ENCODE measurements at regions not wholly inside any gene's neighbourhood (a gene's known extent, or its start where the extent isn't known, plus 50 kb on each side); places are given as distances from the start of the nearest gene placed in this dataset.

DNA sequence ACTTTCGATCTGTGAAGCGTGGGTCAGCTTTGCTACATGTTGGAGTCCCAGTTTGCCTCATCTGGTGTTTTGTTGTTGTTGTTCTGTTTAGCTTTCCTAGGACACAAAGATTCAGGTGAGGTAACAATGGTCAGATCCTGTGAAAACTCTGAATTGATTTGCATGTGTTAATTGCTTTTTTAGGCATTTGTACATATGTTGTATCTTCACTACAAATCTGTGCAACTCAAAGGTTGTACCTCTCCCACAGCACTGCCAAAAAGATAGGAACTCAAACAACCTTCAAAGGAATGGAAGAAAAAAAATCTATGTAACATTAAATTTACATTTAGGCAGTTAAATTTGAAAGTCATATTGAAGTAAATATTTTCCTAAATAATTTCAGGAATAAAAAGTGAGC lies 518.5 kb upstream of the TENM4 start:
- POLR2A ChIA-PET (ENCODE audit: unreplicated experiment), result no interaction called here
- BruUV-seq (replicated peaks), result no TSS peak
- H3K79me2 ChIP-seq (ENCODE audit: low read length), result no peaks in the 10 kb centered on the region

DNA sequence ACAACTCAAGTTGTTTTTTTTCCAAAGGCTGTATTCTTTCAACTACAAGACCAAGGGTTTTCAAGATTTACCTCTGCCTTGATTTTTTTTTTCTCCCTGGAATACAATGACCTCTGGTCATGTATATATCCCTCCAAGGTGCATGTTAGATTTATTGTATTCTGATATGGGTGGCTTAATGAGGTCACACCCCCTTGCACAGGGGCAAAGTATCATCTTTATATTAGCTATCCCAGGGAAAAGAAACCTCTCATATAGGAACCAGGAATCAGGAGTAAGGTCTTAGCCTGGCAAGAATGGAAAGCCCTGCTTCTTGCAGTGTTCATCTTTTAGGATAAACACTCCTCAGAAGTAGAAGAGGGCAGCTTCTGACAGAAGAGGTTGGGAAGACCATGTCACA lies 516.9 kb upstream of the TENM4 start:
- no peak overlapping the region for H3K27ac ChIP-seq (ENCODE audit: low read length)
- H3K4me3 ChIP-seq (ENCODE audit: low read length), result no peak overlapping the region
- no peak overlapping the region for H3K9ac ChIP-seq (ENCODE audit: low read length)
- no peak for DNase-seq
- H2AFZ ChIP-seq (ENCODE audit: low read length), result no peak overlapping the region
- H3K79me2 ChIP-seq (ENCODE audit: low read length), result no peaks in the 10 kb centered on the region
- H3K4me1 ChIP-seq (ENCODE audit: insufficient read depth, low read length), result no peaks in the 10 kb centered on the region
- no peak for ATAC-seq
- BruUV-seq (replicated peaks), result no TSS peak
- H3F3A ChIP-seq (ENCODE audit: low read length, unreplicated experiment), result no peaks in the 10 kb centered on the region
- H4K20me1 ChIP-seq (ENCODE audit: low read length), result no peaks in the 10 kb centered on the region
- H3K9me2 ChIP-seq (replicated peaks; ENCODE audit: low read length), result no peaks in the 10 kb centered on the region
- ChIA-PET POLR2A (ENCODE audit: unreplicated experiment) (no interaction called here), CTCF (no interaction called here)
- TF ChIP-seq EZH2phosphoT487 (IDR thresholded peaks at IDR 0.05; ENCODE audit: borderline replicate concordance, low read length) (no peak), EZH2 (IDR thresholded peaks at IDR 0.05; ENCODE audit: low read length, unreplicated experiment) (no peak)
- TF ChIP-seq, protein P1, sequence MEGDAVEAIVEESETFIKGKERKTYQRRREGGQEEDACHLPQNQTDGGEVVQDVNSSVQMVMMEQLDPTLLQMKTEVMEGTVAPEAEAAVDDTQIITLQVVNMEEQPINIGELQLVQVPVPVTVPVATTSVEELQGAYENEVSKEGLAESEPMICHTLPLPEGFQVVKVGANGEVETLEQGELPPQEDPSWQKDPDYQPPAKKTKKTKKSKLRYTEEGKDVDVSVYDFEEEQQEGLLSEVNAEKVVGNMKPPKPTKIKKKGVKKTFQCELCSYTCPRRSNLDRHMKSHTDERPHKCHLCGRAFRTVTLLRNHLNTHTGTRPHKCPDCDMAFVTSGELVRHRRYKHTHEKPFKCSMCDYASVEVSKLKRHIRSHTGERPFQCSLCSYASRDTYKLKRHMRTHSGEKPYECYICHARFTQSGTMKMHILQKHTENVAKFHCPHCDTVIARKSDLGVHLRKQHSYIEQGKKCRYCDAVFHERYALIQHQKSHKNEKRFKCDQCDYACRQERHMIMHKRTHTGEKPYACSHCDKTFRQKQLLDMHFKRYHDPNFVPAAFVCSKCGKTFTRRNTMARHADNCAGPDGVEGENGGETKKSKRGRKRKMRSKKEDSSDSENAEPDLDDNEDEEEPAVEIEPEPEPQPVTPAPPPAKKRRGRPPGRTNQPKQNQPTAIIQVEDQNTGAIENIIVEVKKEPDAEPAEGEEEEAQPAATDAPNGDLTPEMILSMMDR (conservative IDR thresholded peaks at IDR 0.05; ENCODE audit: low read depth, low read length), result no peak
- H3K4me2 ChIP-seq (ENCODE audit: low read length), result no peak overlapping the region
- no peaks in the 10 kb centered on the region for H3K36me3 ChIP-seq (ENCODE audit: low read depth, low read length)
- H3K9me3 ChIP-seq (ENCODE audit: low read length), result peaks cover 24% of the 10 kb centered on the region
- H3K27me3 ChIP-seq (ENCODE audit: low read length), result no peaks in the 10 kb centered on the region
- intact Hi-C loops (cut with micrococcal nuclease), result no loop called here

More for the DNA sequence above, 518.5 kb upstream of the TENM4 start:
- Histone ChIP-seq H3F3A (ENCODE audit: low read length, unreplicated experiment) (no peaks in the 10 kb centered on the region), H3K4me2 (ENCODE audit: low read length) (no peak overlapping the region), H3K9ac (ENCODE audit: low read length) (no peak overlapping the region), H3K9me2 (replicated peaks; ENCODE audit: low read length) (no peaks in the 10 kb centered on the region), H3K36me3 (ENCODE audit: low read depth, low read length) (no peaks in the 10 kb centered on the region), H3K27ac (ENCODE audit: low read length) (no peak overlapping the region), H2AFZ (ENCODE audit: low read length) (no peak overlapping the region), H3K9me3 (ENCODE audit: low read length) (peaks cover 24% of the 10 kb centered on the region), H4K20me1 (ENCODE audit: low read length) (no peaks in the 10 kb centered on the region), H3K27me3 (ENCODE audit: low read length) (no peaks in the 10 kb centered on the region), H3K4me1 (ENCODE audit: insufficient read depth, low read length) (no peaks in the 10 kb centered on the region), H3K4me3 (ENCODE audit: low read length) (no peak overlapping the region)
- CTCF ChIA-PET, result no interaction called here
- intact Hi-C loops (cut with micrococcal nuclease), result no loop called here
- no peak for ATAC-seq
- no peak for DNase-seq
- TF ChIP-seq, protein P1 (conservative IDR thresholded peaks at IDR 0.05; ENCODE audit: low read depth, low read length), result no peak
- TF ChIP-seq EZH2phosphoT487 (IDR thresholded peaks at IDR 0.05; ENCODE audit: borderline replicate concordance, low read length) (no peak), EZH2 (IDR thresholded peaks at IDR 0.05; ENCODE audit: low read length, unreplicated experiment) (no peak)

DNA sequence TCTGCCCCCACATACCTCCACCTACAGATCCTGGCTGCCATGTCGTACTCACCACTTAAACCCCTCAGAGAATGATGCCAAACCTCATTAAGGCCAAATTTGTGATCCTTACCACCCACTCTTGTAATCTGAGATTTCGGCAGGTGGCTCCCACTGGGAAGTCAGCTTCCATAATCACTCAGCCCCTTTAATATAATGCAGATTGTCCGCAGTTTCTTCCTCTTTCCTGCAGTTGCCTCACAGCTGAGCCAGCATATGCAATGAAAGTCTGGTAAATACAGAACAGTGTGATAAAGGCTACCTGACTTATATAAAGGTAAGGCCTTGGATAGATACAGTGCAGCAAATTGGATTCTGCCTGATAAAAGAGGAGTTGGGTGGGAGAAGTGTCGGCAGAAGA lies 515.2 kb upstream of the TENM4 start:
- Histone ChIP-seq H2AFZ (ENCODE audit: low read length) (no peak overlapping the region), H3K27me3 (ENCODE audit: low read length) (no peaks in the 10 kb centered on the region), H3K4me2 (ENCODE audit: low read length) (no peak overlapping the region), H3K27ac (ENCODE audit: low read length) (no peak overlapping the region), H3K9me2 (replicated peaks; ENCODE audit: low read length) (no peaks in the 10 kb centered on the region), H4K20me1 (ENCODE audit: low read length) (no peaks in the 10 kb centered on the region), H3K4me3 (ENCODE audit: low read length) (no peak overlapping the region), H3K9me3 (ENCODE audit: low read length) (peaks cover 21% of the 10 kb centered on the region), H3K9ac (ENCODE audit: low read length) (no peak overlapping the region), H3F3A (ENCODE audit: low read length, unreplicated experiment) (no peaks in the 10 kb centered on the region), H3K36me3 (ENCODE audit: low read depth, low read length) (no peaks in the 10 kb centered on the region), H3K79me2 (ENCODE audit: low read length) (no peaks in the 10 kb centered on the region), H3K4me1 (ENCODE audit: insufficient read depth, low read length) (no peaks in the 10 kb centered on the region)
- ChIA-PET CTCF (no interaction called here), POLR2A (ENCODE audit: unreplicated experiment) (no interaction called here)
- no peak for ATAC-seq
- DNase-seq, result no peak
- no TSS peak for BruUV-seq (replicated peaks)
- TF ChIP-seq, protein P1 (conservative IDR thresholded peaks at IDR 0.05; ENCODE audit: low read depth, low read length), result no peak
- TF ChIP-seq EZH2 (IDR thresholded peaks at IDR 0.05; ENCODE audit: low read length, unreplicated experiment) (no peak), EZH2phosphoT487 (IDR thresholded peaks at IDR 0.05; ENCODE audit: borderline replicate concordance, low read length) (no peak)
- intact Hi-C loops (cut with micrococcal nuclease), result no loop called here

Measured in PC-3 (cell line).